Endothelial cell (in vitro differentiated cells): ENCODE measurements at regions not wholly inside any gene's neighbourhood (a gene's known extent, or its start where the extent isn't known, plus 50 kb on each side); places are given as distances from the start of the nearest gene placed in this dataset.

Experiments used
- DNase-seq: peaks from one replicate; pipeline ENCODE4 v3.0.0; 2021; ENCODE audit warnings: low spot score
- H3K27ac Mint-ChIP-seq: one replicate; pipeline ENCODE4 v1.8.0; 2021; ENCODE audit warnings: mixed read lengths, inconsistent platforms; ENCODE audit not compliant: unreplicated experiment
- H3K27me3 Mint-ChIP-seq: one replicate; pipeline ENCODE4 v1.8.0; 2021; ENCODE audit warnings: mild to moderate bottlenecking, moderate library complexity, mixed read lengths, inconsistent platforms; ENCODE audit not compliant: unreplicated experiment
- H3K36me3 Mint-ChIP-seq: one replicate; pipeline ENCODE4 v1.8.0; 2021; ENCODE audit warnings: mild to moderate bottlenecking, low read depth, mixed read lengths, inconsistent platforms; ENCODE audit not compliant: unreplicated experiment
- H3K4me1 Mint-ChIP-seq: one replicate; pipeline ENCODE4 v1.8.0; 2021; ENCODE audit warnings: mild to moderate bottlenecking, mixed read lengths, inconsistent platforms; ENCODE audit not compliant: unreplicated experiment
- H3K4me3 Mint-ChIP-seq: one replicate; pipeline ENCODE4 v1.8.0; 2021; ENCODE audit warnings: mild to moderate bottlenecking, mixed read lengths, inconsistent platforms; ENCODE audit not compliant: unreplicated experiment
- H3K9me3 Mint-ChIP-seq: one replicate; pipeline ENCODE4 v1.8.0; 2021; ENCODE audit warnings: mixed read lengths, inconsistent platforms; ENCODE audit not compliant: unreplicated experiment
- TF ChIP-seq, protein P1 (sequence below): fragments of 200-600 bp; sonication (generic); IDR thresholded peaks from one replicate; pipeline ENCODE4 v1.5.0; 2021; ENCODE audit warnings: antibody characterized with exemption; ENCODE audit not compliant: unreplicated experiment

DNA sequence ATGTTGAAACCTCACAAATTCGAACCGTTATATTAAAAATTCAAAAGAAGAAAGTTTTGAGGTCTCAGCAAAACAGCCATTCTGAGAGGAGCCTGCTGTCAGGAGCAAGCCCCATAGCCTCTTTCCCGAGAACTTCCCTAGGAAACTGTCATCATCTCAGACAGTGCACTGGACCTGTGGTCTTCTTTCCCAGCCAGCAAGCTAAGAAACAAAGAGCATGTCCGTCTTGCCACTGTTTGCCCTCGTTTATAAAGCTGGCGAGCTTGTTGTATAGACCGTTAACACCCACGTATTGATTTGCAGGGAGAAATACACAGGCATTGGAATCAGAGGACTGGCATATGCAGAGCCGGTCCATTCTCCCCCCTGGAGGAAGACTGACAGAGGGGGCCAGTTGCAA lies 407.0 kb downstream of the NPHP4 start:
- H3K9me3 Mint-ChIP-seq: no peaks in the 10 kb centered on the region

DNA sequence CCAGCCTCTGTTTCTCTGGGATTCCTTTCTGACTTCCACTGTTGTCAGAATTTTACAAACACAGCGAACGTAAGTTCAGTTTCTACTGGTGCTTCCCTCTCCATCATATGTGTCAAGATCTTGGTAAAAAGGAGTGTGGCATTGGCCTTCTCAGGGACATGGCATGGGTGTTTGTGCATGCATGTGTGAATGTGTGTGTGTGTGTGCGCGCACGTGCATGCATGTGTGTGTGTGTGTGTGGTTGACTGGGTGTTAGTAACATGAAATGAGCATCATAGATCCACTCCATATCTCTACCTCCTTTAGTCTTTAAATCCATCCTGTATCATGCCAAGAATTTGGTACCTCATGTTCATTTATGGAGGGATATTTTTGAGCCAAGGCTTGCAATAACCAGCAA lies 411.3 kb downstream of the NPHP4 start:
- TF ChIP-seq, protein P1, sequence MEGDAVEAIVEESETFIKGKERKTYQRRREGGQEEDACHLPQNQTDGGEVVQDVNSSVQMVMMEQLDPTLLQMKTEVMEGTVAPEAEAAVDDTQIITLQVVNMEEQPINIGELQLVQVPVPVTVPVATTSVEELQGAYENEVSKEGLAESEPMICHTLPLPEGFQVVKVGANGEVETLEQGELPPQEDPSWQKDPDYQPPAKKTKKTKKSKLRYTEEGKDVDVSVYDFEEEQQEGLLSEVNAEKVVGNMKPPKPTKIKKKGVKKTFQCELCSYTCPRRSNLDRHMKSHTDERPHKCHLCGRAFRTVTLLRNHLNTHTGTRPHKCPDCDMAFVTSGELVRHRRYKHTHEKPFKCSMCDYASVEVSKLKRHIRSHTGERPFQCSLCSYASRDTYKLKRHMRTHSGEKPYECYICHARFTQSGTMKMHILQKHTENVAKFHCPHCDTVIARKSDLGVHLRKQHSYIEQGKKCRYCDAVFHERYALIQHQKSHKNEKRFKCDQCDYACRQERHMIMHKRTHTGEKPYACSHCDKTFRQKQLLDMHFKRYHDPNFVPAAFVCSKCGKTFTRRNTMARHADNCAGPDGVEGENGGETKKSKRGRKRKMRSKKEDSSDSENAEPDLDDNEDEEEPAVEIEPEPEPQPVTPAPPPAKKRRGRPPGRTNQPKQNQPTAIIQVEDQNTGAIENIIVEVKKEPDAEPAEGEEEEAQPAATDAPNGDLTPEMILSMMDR: no peak
- DNase-seq: no peak
- peaks cover 3% of the 10 kb centered on the region for H3K4me1 Mint-ChIP-seq
- H3K4me3 Mint-ChIP-seq: no peak overlapping the region
- no peaks in the 10 kb centered on the region for H3K9me3 Mint-ChIP-seq
- H3K27me3 Mint-ChIP-seq: peaks cover 8% of the 10 kb centered on the region
- H3K27ac Mint-ChIP-seq: no peak overlapping the region
- no peaks in the 10 kb centered on the region for H3K36me3 Mint-ChIP-seq

More for the DNA sequence above, 407.0 kb downstream of the NPHP4 start:
- DNase-seq: no peak
- H3K4me1 Mint-ChIP-seq: peaks cover 6% of the 10 kb centered on the region
- H3K36me3 Mint-ChIP-seq: no peaks in the 10 kb centered on the region
- no peak overlapping the region for H3K4me3 Mint-ChIP-seq
- H3K27ac Mint-ChIP-seq: no peak overlapping the region
- TF ChIP-seq, protein P1: no peak
- no peaks in the 10 kb centered on the region for H3K27me3 Mint-ChIP-seq

DNA sequence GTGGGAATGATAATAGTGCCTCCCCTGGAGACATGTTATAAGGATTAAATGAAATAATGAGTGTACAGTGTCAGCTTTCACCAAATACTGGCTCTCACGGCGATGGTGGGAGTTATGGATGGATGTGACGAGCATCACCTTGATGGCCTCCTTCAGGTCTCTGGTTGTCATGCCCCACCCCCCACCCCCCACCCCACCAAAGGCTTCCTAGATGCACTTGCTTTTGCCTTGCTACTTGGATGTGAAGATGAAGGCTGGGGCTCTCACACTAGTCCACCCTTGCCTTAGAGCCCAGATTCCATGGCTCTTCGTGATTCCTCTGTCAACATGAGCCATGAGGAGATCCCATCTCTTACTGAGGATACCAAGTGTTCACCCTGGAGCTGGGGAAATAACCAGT lies 412.3 kb downstream of the NPHP4 start:
- no peak for DNase-seq
- Mint-ChIP-seq H3K4me3 (no peak overlapping the region), H3K27me3 (peaks cover 8% of the 10 kb centered on the region), H3K36me3 (no peaks in the 10 kb centered on the region), H3K4me1 (no peaks in the 10 kb centered on the region), H3K27ac (no peak overlapping the region), H3K9me3 (no peaks in the 10 kb centered on the region)
- TF ChIP-seq, protein P1: no peak

DNA sequence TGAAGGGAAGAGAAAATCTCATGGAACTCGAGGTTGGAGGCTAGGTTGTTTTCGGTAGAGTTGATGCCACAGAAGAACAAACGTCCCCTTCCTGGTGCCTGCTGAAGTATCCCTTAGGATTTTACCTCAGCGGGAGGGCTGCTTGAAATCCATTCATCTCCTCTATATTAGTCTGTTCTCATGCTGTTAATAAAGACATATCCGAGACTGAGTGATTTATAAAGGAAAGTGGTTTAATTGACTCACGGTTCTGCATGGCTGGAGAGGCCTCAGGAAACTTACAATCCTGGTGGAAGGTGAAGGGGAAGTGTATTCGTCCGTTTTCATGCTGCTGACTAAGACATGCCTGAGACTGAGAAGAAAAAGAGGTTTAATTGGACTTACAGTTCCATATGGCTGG lies 413.5 kb downstream of the NPHP4 start:
- Mint-ChIP-seq H3K27me3 (peaks cover 11% of the 10 kb centered on the region), H3K9me3 (no peaks in the 10 kb centered on the region), H3K4me1 (no peaks in the 10 kb centered on the region), H3K27ac (no peak overlapping the region), H3K4me3 (no peak overlapping the region), H3K36me3 (no peaks in the 10 kb centered on the region)
- no peak for DNase-seq
- TF ChIP-seq, protein P1: no peak

DNA sequence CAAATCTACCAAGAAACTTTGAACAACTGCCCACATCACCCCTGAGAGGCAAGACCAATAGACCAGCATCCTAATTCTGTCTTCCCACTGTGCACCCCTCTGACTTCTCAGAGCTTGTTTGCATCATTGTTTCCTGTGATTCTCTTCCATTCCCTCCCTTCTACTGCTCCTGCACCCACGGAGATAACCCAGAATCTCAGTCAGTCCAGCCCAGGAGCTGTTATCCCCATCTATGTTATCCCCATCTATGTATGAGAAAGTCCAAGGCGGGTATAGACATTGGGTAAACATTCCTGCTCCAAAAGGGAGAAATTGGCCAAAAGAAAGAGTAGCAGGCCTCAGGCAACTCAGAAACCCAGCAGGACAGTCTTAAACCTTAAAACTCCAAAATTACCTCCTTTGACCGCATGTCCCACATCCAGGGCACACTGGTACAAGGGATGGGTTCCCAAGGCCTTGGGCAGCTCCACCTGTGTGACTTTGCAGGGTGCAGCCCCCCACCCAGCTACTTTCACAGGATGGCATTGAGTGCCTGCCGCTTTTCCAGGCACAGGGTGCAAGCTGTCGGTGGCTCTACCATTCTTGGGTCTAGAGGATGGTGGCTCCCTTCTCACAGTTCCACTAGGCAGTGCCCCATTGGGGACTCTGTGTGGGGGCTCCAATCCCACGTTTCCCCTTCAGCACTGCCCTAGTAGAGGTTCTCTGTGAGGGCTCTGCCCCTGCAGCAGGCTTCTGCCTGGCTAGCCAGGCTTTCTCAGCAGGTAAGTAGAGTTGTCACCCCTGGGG lies 414.8 kb downstream of the NPHP4 start:
- Mint-ChIP-seq H3K27me3 (peaks cover 11% of the 10 kb centered on the region), H3K27ac (no peak overlapping the region), H3K4me1 (no peaks in the 10 kb centered on the region), H3K36me3 (no peaks in the 10 kb centered on the region), H3K4me3 (no peak overlapping the region), H3K9me3 (peaks cover 1% of the 10 kb centered on the region)
- DNase-seq: no peak
- TF ChIP-seq, protein P1: no peak
